Stimulated activated CD8-positive, alpha-beta memory T cell treated with anti-CD3 and anti-CD28 coated beads, Interleukin-4, amount 100 ng/mL, for 24 hours (primary cell): ENCODE measurements at regions not wholly inside any gene's neighbourhood (a gene's known extent, or its start where the extent isn't known, plus 50 kb on each side); places are given as distances from the start of the nearest gene placed in this dataset.
"Not testable (repeated sequence)": the region's sequence is repeated elsewhere in the genome, so short reads cannot be mapped to it uniquely, and the experiment has no call there.

Source experiments
- DNase-seq: peaks from one replicate; pipeline ENCODE4 v3.0.0-alpha.2; 2020; ENCODE audit warnings: low read depth

DNA sequence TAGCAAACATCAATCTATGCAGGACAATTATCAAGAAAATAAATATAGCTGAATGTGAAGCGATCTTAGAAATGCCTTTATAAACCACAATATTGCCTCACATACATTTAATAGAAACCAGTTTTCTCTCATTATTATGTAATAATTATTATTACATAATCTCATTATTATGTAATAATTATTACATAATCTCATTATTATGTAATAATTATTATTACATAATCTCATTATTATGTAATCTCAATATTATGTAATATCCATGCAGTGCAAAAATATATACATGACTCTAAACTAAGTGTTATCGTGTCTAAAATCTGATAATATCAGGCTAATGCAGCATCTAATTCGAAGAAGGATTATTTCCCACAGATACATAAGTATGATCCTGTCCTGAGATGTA, 563.9 kb upstream of the SEMA6A start:
- no peak for DNase-seq

DNA sequence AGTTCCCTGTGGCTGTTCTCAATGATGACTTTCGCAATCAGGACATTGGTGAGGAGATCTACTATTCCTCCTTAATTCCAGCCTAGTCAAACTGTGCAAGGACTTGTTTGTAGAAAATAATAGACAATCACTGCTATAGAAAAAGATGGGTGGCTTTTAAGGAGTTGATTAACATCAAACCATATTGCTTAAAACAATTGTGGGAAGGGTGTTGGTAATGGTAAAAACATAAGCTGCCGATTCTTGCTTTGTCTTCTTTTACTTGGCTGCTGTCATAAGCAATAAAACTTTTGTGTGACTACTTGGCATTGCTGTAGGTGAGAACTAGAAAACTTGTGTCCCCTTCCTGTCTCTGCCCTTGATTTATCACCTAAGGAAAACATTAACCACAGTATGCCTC, 561.2 kb upstream of the SEMA6A start:
- no peak for DNase-seq

DNA sequence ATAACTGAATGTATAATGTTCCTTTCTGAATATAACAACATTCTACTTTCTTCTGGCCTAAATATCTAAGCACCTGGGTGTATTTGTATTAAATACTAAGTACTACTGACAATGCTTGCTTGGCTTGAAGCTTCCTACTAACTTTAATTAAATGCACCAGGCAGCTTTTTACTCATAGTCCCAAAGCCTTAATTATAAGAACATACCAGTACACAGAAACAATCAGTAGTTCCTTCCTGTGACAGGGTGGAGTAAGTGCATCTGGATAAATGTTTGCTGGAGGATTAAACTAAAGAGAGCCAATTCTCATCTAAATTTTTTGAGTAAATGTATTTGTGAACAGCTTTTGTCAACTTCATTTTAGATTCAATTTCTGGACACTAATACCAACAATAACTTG, 558.6 kb upstream of the SEMA6A start:
- DNase-seq: no peak

DNA sequence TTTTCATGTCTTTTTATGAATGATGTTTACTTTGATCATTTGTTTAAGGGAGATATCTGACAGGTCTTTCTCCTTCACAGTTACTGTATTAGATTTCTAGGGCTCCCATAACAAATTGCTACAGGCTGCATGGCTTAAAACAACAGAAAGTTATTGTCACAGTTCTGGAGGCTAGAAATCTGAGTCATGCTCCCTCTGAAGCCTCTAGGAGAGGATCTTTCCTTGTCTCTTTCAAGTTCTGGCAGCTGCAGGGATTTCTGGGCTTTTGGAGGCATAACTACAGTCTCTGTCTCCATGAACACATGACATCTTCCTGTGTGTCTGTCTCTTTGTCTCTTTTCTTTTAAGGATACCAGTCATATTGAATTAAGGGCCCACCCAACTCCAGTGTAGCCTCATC, 557.3 kb upstream of the SEMA6A start:
- DNase-seq: no peak

DNA sequence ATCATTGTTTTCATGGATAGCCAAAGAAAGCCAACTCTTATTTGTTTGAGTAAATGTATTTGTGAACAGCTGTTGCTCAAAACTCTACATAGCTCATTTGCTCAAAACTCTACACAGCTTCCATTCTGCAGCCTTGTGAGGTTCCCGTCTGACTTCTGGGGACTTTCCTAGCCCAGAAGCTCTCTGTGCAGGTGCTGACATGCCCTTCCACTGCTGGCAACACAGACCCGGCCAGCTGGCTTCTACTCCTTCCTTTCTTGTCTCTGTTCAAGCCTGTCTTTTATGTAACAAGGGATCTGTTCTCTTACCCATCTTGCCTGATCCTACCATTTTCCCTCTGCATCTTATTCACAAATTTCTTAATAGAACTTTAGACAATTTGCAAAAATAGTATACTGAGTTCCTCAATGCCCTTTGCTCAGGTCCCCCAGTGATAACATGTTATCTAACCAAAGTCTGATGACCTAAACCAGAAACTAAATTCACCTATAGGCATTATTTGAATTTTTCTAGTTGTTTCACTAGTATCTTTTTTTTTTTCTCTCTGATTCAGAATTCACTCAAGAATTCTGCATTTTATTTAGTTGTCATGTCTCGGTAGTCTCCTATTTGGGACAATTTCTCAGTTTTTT, 556.5 kb upstream of the SEMA6A start:
- no peak for DNase-seq

DNA sequence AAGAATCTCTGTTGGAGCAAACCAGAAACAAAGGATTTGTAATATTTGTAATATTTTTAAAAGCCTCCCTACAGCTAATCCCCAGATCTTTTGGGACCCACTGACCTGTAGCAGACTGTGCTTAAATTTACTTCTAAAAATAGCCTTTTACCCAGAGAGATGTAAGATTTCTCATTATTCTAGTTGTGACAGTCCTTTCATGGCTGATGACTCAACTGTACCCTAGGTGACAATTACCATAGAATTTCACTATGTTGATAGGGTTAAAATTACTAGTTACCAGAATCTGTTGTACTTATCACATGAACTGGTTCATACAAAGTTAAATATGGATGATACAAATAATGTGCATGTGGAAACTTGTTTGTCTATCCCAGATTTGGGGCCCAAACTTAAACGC, 543.9 kb upstream of the SEMA6A start:
- DNase-seq: no peak

DNA sequence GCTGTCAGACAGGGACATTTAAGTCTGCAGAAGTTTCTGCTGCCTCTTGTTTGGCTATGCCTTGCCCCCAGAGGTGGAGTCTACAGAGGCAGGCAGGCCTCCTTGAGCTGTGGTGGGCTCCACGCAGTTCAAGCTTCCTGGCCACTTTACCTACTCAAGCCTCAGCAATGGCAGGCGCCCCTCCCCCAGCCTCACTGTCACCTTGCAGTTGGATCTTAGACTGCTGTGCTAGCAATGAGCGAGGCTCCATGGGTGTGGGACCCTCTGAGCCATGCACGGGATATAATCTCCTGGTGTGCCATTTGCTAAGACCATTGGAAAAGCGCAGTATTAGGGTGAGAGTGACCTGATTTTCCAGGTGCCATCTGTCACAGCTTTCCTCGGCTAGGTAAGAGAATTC, 542.7 kb upstream of the SEMA6A start:
- not testable (repeated sequence) for DNase-seq

DNA sequence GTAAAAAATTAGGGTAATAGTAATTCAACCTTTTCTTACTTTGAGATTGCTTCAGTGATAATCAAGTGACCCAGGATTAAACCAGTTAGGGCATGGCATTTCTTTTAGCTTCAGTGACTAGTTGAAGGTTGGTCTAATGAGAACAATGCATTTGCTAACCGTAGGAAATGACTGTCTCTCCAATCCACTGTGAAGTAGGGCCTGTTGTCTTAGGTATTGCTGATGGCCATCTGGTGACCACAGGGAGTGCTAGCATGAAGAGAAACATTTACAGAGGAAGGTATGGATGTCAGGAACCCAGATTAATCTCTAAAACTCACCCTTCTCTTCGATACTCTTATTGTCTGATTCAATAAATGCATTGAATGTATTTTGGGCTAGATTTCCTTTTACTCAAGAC, 535.9 kb upstream of the SEMA6A start:
- DNase-seq: no peak

DNA sequence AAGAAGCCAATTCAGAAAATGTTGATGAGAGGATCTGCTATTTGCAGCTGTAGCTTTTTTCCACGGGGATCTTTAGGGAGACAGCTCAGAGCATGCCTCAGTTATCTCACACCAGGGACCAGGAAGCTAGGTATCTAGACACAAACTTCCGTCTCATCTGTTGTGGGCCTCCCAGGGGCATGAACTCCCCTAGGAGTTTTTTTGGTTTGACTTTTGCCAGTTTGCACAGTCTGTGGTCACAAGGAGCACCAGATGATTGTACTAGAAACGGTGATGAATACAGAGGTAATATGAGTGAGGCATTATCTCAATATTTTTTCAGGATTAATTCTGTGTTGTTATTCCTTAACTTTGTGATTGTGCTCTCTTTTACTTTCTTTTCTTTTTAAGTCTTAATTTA, 533.2 kb upstream of the SEMA6A start:
- DNase-seq: no peak

DNA sequence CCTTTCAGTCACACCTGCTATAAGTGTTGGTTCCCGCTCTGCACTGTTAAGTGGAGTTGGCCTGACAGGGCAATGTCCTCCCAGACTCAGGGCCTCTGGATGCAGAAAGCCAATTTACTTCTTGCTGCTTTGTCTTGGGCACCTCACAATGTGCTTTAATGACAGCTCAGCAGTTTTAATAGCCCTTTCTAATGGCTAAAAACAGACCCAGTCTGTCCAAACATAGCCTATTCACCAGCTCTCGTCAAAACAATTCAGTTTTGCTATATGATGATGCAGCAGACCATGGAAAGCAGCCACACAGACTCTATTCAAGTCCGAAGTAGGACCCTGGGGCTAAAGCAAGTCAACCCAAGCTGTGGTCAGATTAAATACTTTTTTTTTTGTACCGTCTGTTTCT, 529.1 kb upstream of the SEMA6A start:
- no peak for DNase-seq

DNA sequence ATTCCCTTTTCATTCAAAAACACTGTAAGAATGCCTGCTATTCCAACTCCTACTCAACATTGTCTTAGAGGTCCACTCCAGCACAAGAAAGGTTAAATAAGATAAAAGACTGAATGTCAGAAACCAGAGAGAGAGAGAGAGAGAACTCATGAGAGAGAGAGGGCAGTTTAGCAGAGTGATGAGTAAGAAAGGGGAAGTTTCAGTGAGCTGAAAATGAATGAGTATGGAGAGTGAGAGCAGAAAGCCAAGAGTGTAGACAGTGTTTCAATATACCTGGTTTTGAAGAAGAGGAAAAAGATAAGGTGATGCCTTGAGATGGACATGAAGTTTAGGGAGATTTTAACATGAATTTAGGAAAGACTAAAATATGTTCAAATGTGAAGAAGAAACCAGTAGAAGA, 528.0 kb upstream of the SEMA6A start:
- DNase-seq: no peak

DNA sequence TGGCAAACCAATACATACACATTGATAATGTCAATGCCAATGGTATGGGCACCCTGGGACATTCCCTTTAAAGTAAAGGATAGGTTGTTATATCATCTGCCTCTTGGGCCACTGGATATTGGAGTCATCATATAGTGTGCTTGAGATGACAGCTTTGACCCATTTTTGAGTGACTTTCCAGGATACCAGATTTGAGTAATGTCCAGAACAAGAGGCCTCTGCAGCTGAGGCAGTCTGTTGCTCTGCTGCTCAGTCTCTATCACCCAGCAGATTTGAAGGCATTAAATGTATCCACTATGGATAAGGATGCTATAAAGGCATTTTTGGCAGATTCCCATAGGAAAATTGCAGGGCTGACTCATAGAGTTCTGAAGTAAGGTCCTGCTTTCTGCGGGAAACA, 525.6 kb upstream of the SEMA6A start:
- DNase-seq: no peak

DNA sequence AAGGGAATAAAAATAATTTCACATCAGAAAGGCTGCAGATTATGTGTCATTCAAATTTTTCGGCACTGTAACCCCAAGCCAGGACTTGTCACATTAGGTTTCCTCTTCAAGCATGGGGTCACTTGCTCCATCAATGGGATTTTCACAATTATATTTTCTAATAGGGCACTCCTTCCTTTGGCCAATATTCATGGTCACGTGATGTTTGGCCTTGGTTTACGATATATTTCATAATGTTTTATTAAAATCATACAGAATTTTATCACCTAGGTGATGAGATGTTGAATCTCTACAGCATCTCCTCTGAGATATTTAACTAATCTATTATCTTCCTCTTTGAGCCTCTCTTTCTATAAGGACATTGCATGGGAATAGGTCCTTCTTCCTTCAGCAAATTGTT, 523.5 kb upstream of the SEMA6A start:
- no peak for DNase-seq

DNA sequence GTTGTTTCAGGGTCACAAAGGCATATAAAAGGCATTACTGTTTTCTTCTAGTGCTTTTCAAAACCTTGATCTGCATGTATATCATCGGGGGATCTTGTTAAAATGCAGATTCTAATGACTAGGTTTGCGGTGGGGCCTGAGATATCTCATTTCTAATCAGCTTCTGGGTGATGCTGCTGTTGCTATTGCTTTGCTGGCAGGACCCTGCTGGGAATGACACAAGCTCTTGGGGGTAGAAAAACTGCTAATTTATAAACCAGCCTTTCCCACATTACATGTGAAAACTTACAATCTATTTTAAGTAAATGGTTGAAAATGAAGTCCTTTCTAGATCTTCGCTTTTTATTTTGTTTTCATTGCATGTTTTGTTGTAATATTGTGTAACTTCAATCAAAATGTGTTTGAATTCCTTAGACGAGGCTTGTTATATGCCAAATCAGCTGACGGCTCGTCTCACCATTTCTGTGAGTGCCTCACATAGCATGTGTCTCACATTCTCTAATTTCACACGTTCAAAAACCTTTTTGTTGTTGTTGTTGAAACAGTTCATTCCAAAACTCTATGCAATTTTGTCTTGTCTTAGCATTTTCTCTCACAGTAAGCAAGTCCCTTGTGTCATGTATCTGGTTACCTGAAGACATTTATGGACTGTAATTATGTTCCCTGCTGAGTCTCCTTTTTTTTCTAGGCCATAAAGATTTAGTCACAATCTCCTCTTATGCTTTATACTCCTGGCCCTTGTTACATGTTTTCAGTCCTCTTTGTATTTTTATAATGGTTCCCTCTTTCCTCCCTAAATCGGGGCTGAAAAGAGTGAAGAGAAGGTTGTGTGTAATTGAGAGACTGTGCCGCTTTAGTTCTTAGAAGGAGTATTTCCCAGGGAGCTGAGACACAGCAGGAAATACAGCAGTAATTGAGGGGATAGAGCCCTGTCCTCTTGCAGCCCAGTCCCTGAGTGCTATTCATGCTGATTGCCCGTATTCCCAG, 521.0 kb upstream of the SEMA6A start:
- DNase-seq: no peak

DNA sequence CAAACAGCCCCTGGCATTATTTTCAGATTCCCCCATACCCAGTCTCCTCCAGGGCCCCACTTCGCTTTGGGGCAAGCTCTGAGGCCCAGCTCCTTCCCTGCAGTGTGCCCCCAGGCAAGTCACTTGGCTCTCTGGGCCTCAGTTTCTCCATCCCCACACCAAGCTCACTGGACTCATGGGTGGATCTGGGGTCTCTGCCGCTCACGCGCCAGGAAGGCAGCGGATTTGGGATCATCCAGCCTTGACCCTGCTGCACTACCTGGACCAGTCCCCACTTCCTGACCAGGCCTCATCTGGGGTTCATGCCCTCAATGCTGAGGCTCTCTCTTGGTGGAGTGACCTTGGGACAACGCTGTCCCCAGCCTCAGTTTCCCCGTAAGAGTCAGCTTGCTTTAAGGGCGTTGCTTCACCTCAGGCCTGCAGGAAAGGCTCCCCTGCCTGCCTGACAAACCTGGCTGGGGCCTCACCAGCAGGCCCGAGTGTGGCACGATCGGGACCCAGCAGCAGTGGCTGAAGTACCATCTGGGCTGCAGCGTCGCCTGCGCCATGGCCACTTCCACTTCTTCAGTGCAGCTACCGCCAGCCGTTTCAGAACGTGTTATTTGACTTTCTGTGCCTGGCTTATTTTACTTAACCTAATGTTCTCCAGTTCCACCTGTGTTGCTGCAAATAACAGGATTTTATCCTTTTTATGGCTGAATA, 519.6 kb upstream of the SEMA6A start:
- no peak for DNase-seq

DNA sequence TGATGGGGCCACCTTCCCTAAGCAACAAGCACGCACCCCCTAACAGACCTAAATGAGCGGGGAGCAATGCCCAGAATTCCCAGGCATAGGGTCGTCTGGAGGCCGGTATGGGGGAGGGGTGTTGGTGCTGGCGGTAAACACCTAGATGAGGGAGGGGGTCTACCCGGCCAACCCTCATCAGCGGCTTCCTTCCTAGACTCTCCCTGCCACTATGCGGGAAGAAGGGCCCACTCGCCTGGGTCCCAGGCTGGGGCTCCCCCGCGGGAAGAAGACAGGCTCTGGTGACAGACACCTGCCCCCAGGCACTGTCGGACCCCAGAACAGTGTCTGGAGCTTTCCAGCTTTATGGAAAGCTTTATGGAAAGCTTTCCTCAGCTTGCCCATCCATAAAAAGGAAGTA, 519.0 kb upstream of the SEMA6A start:
- no peak for DNase-seq

DNA sequence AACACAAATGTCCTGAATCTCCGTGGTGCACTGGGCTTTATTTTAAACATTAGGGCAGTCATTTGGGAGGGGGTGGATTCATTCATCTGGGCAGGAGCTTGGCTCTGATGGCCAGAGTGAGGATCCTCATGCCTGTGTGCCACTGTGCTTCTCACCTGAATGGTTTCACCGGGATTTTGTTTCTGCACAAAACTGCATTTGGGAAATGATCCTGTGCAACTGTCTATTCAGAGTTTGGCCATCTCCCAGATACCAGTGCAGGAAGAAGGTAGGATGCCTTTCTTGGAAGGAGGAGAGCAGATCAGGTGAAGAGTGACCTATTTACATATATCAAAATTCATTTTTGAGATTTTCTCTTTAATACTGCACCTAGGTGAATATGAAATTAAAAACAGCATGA, 514.4 kb upstream of the SEMA6A start:
- DNase-seq: no peak

DNA sequence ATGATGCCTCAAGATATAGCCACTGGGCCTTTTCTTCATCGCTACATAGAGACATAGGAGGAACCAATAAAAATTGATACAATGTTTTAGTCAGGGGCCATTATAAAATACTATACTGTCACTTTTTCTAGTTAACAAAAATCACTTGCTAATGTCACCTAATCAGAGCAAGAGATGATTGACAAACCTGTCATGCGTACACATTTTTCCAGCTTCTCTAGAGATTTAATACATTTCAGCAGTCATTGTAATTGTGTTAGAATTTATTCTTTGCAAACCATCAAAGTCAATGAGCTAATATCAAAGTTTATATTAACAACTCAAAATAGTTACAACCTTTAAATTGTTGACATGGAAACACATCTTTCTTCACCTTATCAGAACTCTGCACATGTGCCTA, 513.6 kb upstream of the SEMA6A start:
- no peak for DNase-seq

DNA sequence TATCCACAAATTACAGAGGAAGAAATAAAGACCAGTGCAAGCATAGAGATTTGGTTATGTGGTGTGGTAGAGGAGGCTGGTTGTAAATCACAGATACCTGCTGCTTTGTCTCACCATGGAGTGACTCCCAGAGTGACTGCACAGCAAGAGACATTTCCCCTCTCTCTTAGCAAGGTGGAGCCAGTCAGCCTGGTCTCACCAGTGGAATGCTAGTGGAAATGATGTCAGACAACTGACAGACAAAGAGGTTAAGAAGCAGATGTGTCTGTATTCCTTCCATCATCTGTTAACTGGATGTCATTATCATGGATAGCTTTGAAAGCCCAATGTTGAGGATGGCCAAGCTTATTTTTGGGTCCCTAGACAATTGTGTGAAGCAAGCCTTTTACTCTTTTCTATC, 509.4 kb upstream of the SEMA6A start:
- no peak for DNase-seq

DNA sequence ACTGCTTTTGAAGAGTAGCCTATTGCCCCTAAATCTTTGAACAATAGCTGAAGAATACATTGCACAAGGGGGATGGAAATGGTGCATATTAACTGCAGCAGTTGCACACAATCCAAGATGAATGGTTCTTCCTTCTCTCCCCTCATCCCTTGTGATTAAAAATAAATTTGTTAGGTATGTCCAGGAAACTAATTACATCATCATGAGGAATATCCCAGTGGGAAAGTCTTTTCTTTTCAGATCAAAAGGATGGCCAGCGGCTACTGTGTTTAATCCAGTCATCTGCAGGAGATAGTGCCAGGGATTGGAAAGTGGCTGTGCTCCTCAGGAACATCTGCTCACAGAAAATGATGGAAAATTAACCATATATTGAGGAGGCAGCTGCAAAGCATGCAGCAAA, 508.4 kb upstream of the SEMA6A start:
- no peak for DNase-seq

DNA sequence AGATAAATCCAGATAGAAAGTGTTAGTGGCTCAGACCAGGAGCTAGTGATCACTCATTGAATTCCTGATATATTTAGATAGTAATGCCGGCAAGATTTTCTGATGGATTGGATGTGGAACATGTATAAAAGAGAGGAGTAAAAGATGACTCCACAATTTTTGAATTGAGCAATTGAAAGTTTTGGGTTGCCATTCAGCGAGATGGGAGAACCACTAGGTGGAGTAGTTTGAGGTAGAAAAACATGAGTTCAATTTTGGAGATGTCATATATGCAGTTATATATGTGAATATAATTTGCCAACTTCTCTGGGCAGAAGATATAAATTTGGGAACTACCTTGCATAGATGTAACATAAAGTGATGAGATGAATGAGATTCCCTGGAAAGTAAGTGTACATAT, 502.5 kb upstream of the SEMA6A start:
- DNase-seq: no peak

DNA sequence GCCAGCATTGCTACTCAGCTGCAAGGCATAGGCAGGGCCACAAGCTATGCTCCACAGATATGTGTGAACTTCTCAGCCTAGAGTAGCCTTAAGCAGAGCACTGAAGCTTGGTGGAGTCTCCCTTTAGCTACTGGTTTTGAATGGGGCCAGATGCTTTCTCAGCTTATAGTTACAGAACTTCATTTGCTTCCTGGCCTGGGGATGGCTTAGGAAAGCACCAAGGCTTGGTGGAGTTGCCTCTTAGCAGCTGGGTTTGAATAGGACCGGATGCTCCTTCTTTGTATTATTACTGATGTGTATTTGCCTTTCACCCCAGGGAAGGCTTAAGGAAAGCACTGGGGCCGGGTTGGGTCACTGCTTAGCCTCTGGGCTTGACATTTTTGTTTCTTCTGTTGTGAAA, 497.8 kb upstream of the SEMA6A start:
- DNase-seq: no peak

DNA sequence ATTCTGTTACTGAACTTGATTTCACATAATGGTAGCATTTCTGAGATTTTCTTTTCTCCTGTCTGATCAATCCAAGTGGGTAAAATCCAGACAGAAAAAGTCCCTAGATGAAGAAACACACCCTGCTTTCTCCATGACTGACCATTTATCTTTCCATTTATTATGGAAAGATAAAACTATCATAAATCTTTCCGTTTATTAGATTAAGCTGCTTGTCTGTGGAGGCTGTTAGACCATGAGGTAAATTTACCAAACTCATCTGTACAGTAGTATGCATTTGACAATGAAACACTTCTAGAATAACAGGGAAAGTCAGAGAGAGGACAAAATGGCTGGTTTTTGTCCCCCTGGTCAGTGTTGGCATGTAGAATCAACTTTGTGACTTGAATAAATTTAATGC, 491.2 kb upstream of the SEMA6A start:
- no peak for DNase-seq
